Body of pancreas (tissue), 4 donors: ENCODE measurements at regions not wholly inside any gene's neighbourhood (a gene's known extent, or its start where the extent isn't known, plus 50 kb on each side); places are given as distances from the start of the nearest gene placed in this dataset.

ENCODE experiments used
- ATAC-seq: fragments of 150-250 bp; one replicate; pipeline ENCODE4 v1.9.1; 2016
- DNase-seq, 4 donors: peaks; one replicate each; pipeline ENCODE4 v3.0.0-alpha.2; 2019
- H3K27ac ChIP-seq, 4 donors: fragments of 200-600 bp; sonication (generic); 1 replicate in 3 of 4; 2 replicates in 1 of 4; pipeline versions ENCODE4 v1.5.1 to v1.6.1; 2016 to 2019; ENCODE audit warnings: mild to moderate bottlenecking in 1 of 4, mixed read lengths in 1 of 4, moderate library complexity in 1 of 4
- H3K27me3 ChIP-seq, 2 donors: fragments of 200-600 bp; sonication (generic); one replicate each; pipeline ENCODE4 v1.6.0; 2016; ENCODE audit warnings: mild to moderate bottlenecking in 1 of 2
- H3K36me3 ChIP-seq, 2 donors: fragments of 200-600 bp; sonication (generic); replicated peaks in 1 of 2; 2 replicates each; pipeline ENCODE4 v1.5.1; 2016; ENCODE audit warnings: low read depth in 2 of 2; ENCODE audit not compliant: insufficient read depth in 1 of 2
- H3K4me1 ChIP-seq: fragments of 200-600 bp; sonication (generic); one replicate; pipeline ENCODE4 v1.6.0; 2016
- H3K4me3 ChIP-seq, 2 donors: fragments of 200-600 bp; sonication (generic); 1 replicate in 1 of 2; 2 replicates in 1 of 2; pipeline ENCODE4 v1.5.1; 2016 to 2019
- H3K9me3 ChIP-seq, 3 donors: fragments of 200-600 bp; sonication (generic); 1 replicate in 2 of 3; 2 replicates in 1 of 3; pipeline ENCODE4 v1.5.1; 2016
- CTCF ChIP-seq, 7 experiments: fragments of 450-650 bp in 4 of 7; fragments of 200-600 bp in 3 of 7; sonication (generic) in 3 of 7; IDR thresholded peaks; one replicate each; pipeline ENCODE4 v1.5.1; 2016 to 2019; ENCODE audit warnings: antibody characterized with exemption in 7 of 7
- POLR2A ChIP-seq, 3 donors: fragments of 450-650 bp; IDR thresholded peaks; one replicate each; pipeline ENCODE4 v1.6.1; 2016; ENCODE audit warnings: antibody characterized with exemption in 3 of 3, mild to moderate bottlenecking in 2 of 3
- WGBS, 2 donors: methylation state at CpG; one replicate each; pipeline ENCODE4 v1.1.5; 2017; 5-methylcytosine and 5-hydroxymethylcytosine counted together
- intact Hi-C: fragments of 100-400 bp; cut with DNase I; formaldehyde crosslinking; loops from one replicate; pipeline ENCODE4 v1.15.1; 2023

DNA sequence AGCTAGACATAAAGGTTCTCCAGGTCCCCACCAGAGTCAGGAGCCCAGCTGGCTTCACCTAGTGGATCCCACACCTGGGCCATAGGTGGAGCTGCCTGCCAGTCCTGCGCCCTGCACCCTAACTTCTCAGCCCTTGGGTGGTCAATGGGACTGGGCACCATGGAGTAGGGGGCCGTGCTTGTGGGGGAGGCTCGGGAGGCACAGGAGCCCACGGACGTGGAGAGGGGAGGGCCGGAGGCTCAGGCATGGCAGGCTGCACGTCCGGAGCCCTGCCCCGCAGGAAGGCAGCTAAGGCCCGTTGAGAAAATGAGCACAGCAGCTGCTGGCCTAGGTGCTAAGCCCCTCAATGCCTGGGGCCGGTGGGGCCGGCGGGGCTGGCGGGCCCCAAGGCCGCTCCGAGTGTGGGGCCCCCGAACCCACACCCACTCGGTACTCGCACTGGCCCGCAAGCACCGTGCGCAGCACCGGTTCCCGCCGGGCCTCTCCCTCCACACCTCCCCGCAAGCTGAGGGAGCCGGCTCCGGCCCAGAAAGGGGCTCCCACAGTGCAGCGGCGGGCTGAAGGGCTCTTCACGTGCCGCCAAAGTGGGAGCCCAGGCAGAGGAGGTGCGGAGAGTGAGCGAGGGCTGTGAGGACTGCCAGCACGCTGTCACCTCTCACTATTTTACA is 291.1 kb downstream of the KLHL4 start:
- no peaks in the 10 kb centered on the region for H3K36me3 ChIP-seq
- DNase-seq (no peak), ATAC-seq (no peak)
- intact Hi-C loops = no loop called here
- H3K4me1 ChIP-seq = no peaks in the 10 kb centered on the region
- H3K4me3 ChIP-seq = no peak overlapping the region
- TF ChIP-seq POLR2A (IDR thresholded peaks at IDR 0.05) (no peak), CTCF (IDR thresholded peaks at IDR 0.05) (no peak)
- H3K27ac ChIP-seq = no peak overlapping the region
- no peaks in the 10 kb centered on the region for H3K9me3 ChIP-seq
- WGBS, 2 donors = 100% methylated on average over 5 to 11 of the region's 35 CpGs
- no peaks in the 10 kb centered on the region for H3K27me3 ChIP-seq

DNA sequence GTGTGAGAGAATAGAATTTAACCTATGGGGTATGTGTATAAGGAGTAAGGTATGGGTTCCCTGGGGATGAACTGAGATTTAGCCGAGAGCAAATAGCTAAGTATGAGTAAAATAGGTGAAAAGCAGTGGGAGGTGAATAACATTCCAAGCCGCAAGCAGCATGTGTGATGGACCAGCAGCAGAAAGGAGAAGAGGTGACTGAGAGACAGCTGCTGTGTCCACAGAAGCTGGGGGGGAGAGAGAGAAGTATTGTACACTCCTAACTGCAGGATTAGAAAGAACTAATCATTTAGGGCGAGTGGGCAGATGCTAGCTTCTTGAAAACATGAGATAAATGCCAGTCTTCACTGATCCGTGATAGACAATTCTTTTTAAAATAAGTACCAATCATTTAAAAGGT is 296.0 kb downstream of the KLHL4 start:
- H3K27ac ChIP-seq = no peak overlapping the region
- H3K4me1 ChIP-seq = no peaks in the 10 kb centered on the region
- no peaks in the 10 kb centered on the region for H3K36me3 ChIP-seq
- intact Hi-C loops = no loop called here
- no peak for TF ChIP-seq POLR2A (IDR thresholded peaks at IDR 0.05)
- no peak for TF ChIP-seq CTCF (IDR thresholded peaks at IDR 0.05)
- DNase-seq = no peak
- no peak overlapping the region for H3K4me3 ChIP-seq
- no peaks in the 10 kb centered on the region for H3K9me3 ChIP-seq
- ATAC-seq = no peak
- H3K27me3 ChIP-seq = no peaks in the 10 kb centered on the region
- WGBS, 2 donors = 89 to 91% methylated on average over 4 of the region's 4 CpGs

GRCh38 chrX:87846956-87847355 is 329.4 kb downstream of the KLHL4 start:
- DNase-seq (no peak), ATAC-seq (no peak)
- Histone ChIP-seq H3K36me3 (no peaks in the 10 kb centered on the region), H3K9me3 (no peaks in the 10 kb centered on the region), H3K4me1 (no peaks in the 10 kb centered on the region), H3K4me3 (no peak overlapping the region), H3K27me3 (no peaks in the 10 kb centered on the region), H3K27ac (no peak overlapping the region)
- TF ChIP-seq POLR2A (IDR thresholded peaks at IDR 0.05) (no peak), CTCF (IDR thresholded peaks at IDR 0.05) (no peak)
- intact Hi-C loops = no loop called here
- WGBS, 2 donors = 59 to 69% methylated on average over 1 of the region's 1 CpG

- TF ChIP-seq CTCF (IDR thresholded peaks at IDR 0.05) (no peak), POLR2A (IDR thresholded peaks at IDR 0.05) (no peak)
- no peak overlapping the region for H3K4me3 ChIP-seq
- H3K9me3 ChIP-seq = no peaks in the 10 kb centered on the region
- DNase-seq (peak in 1 of 4 donors; percentile 1), ATAC-seq (no peak)
- H3K27ac ChIP-seq = no peak overlapping the region
- no peaks in the 10 kb centered on the region for H3K27me3 ChIP-seq
- no peaks in the 10 kb centered on the region for H3K36me3 ChIP-seq
- intact Hi-C loops = no loop called here
- 13 to 50% methylated on average over 2 of the region's 2 CpGs for WGBS, 2 donors
- peaks cover 3% of the 10 kb centered on the region for H3K4me1 ChIP-seq
These were observed 355.8 kb downstream of the KLHL4 start for GRCh38 chrX:87873347-87873941.

DNA sequence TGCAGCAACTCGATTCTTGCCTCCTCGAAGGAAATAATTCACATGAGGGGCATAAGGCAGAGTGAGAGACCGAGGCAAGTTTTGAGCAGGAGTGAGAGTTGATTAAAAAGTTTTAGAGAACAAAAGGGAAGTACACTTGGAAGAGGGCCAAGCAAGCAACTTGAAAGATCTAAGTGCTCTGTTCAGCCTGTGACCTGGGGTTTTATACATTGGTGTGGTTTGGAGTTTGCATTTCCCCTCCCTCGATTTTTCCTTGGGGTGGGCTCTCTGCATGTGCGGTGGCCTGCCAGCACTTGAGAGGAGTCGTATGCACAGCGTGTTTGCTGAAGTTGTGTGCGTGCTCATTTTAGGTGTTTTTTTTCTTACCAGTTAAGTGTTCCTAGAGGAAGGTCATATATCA is 356.4 kb downstream of the KLHL4 start:
- no peaks in the 10 kb centered on the region for H3K27me3 ChIP-seq
- no peaks in the 10 kb centered on the region for H3K36me3 ChIP-seq
- DNase-seq (no peak), ATAC-seq (no peak)
- 63 to 76% methylated on average over 8 of the region's 8 CpGs for WGBS, 2 donors
- peaks cover 3% of the 10 kb centered on the region for H3K4me1 ChIP-seq
- intact Hi-C loops = no loop called here
- H3K4me3 ChIP-seq = no peak overlapping the region
- TF ChIP-seq CTCF (IDR thresholded peaks at IDR 0.05) (no peak), POLR2A (IDR thresholded peaks at IDR 0.05) (no peak)
- no peak overlapping the region for H3K27ac ChIP-seq
- no peaks in the 10 kb centered on the region for H3K9me3 ChIP-seq
